OCI-LY7 (cell line): ENCODE measurements at regions not wholly inside any gene's neighbourhood (a gene's known extent, or its start where the extent isn't known, plus 50 kb on each side); places are given as distances from the start of the nearest gene placed in this dataset.

Experiments
- BruUV-seq: library from RNA; stranded (reverse); fragments of 400-500 nt; replicated peaks from 2 replicates; lab custom pipeline; 2021; lab: Mats Ljungman, UMichigan
- CTCF ChIA-PET: fragments of 300-600 bp; sonication (Branson Sonifier 250); formaldehyde crosslinking; loops from one replicate; lab custom pipeline; 2022; ENCODE audit warnings: antibody characterized with exemption; ENCODE audit not compliant: unreplicated experiment; lab: Charles Lee
- POLR2A ChIA-PET: fragments of 300-600 bp; sonication (Branson Sonifier 250); formaldehyde crosslinking; loops from one replicate; lab custom pipeline; 2022; ENCODE audit warnings: antibody characterized with exemption; lab: Charles Lee
- DNase-seq: peaks from one replicate; pipeline ENCODE4 v3.0.0-alpha.2; 2015; ENCODE audit warnings: low spot score
- H2AFZ ChIP-seq: fragments of 200-600 bp; sonication (generic), shearing (Covaris generic); 2 replicates; pipeline ENCODE4 v1.6.1; 2014; ENCODE audit warnings: mild to moderate bottlenecking, antibody characterized with exemption, low read length, moderate library complexity
- H3K27ac ChIP-seq: fragments of 200-600 bp; sonication (generic); 2 replicates; pipeline ENCODE4 v1.5.1; 2014; ENCODE audit warnings: mixed run types, low read depth, mild to moderate bottlenecking, moderate library complexity, low read length, inconsistent platforms; ENCODE audit not compliant: poor library complexity, severe bottlenecking
- H3K36me3 ChIP-seq: fragments of 200-600 bp; sonication (generic); 2 replicates; pipeline ENCODE4 v1.6.1; 2014; ENCODE audit warnings: mild to moderate bottlenecking, antibody characterized with exemption, low read length, moderate library complexity, mixed read lengths; ENCODE audit not compliant: insufficient read depth
- H3K4me1 ChIP-seq: fragments of 200-600 bp; sonication (generic); 2 replicates; pipeline ENCODE4 v1.5.1; 2014; ENCODE audit warnings: mild to moderate bottlenecking, low read length; ENCODE audit not compliant: insufficient read depth, poor library complexity, severe bottlenecking
- H3K4me2 ChIP-seq: fragments of 200-600 bp; sonication (generic); 2 replicates; pipeline ENCODE4 v1.6.1; 2014; ENCODE audit warnings: mild to moderate bottlenecking, low read length
- H3K4me3 ChIP-seq: fragments of 200-600 bp; sonication (generic); 2 replicates; pipeline ENCODE4 v1.5.1; 2014; ENCODE audit warnings: mild to moderate bottlenecking, low read depth, low read length; ENCODE audit not compliant: poor library complexity, severe bottlenecking
- H3K79me2 ChIP-seq: fragments of 200-600 bp; sonication (generic); 2 replicates; pipeline ENCODE4 v1.6.1; 2016; ENCODE audit warnings: low read depth, mild to moderate bottlenecking, low read length, moderate library complexity, mixed read lengths; ENCODE audit not compliant: insufficient read depth
- H3K9me2 ChIP-seq: fragments of 200-600 bp; sonication (generic); 2 replicates; pipeline ENCODE4 v1.6.1; 2016; ENCODE audit warnings: mild to moderate bottlenecking, low read length, mixed read lengths; ENCODE audit not compliant: insufficient read depth
- H3K9me3 ChIP-seq: fragments of 200-600 bp; sonication (generic); 2 replicates; pipeline ENCODE4 v1.6.1; 2014; ENCODE audit warnings: mild to moderate bottlenecking, mixed run types, low read length, mixed read lengths
- H4K20me1 ChIP-seq: fragments of 200-600 bp; sonication (generic); 2 replicates; pipeline ENCODE4 v1.6.1; 2014; ENCODE audit warnings: mild to moderate bottlenecking, antibody characterized with exemption, low read length, moderate library complexity, mixed read lengths; ENCODE audit not compliant: insufficient read depth
- CTCF ChIP-seq: fragments of 200-600 bp; sonication (generic); conservative IDR thresholded peaks from 2 replicates; pipeline ENCODE4 v1.5.1; 2014; ENCODE audit warnings: mild to moderate bottlenecking, antibody characterized with exemption, low read length, moderate library complexity, mixed read lengths
- EZH2phosphoT487 ChIP-seq: fragments of 200-600 bp; sonication (generic); IDR thresholded peaks from 2 replicates; pipeline ENCODE4 v1.6.1; 2018; ENCODE audit warnings: low read depth, borderline replicate concordance, mild to moderate bottlenecking, mixed run types, antibody characterized with exemption, low read length, moderate library complexity, mixed read lengths
- intact Hi-C: fragments of 100-400 bp; cut with micrococcal nuclease; formaldehyde crosslinking; loops from one replicate; pipeline ENCODE4 v1.10.0; 2022; ENCODE audit not compliant: unreplicated experiment

DNA sequence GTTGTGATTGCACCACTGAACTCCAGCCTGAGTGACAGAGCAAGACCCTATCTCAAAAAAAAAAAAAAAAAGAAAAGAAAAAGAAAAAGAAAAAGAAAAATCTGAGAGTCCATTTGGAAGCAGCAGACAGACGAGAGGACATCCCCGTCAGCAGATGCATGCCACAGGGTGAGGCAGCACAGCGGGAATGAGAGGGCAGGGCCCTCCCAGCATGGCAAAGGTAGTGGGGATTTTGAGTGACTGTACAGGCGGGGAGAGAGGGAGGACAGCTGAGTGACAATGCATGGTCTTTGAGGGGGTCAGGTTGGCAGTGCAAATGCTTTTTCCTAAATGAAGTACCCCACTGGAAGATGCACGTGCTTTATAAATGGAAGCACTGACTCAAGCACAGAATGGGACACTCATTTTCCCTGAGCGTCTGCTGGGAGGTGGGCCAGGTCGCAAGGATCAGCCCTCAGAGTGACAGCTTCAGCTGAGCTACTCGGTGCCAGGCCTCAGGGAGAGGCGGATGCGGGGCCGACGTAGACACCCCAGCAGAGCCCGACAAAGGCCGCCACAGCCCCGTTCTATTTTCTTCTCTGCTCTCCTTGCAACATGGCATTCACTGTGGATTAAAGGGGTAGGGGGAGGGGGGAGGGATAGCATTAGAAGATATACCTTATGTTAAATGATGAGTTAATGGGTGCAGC is 113.5 kb downstream of the SHANK2 start:
- H3K4me1 ChIP-seq, result peaks cover 7% of the 10 kb centered on the region
- ChIA-PET POLR2A (no interaction called here), CTCF (no interaction called here)
- H4K20me1 ChIP-seq, result no peaks in the 10 kb centered on the region
- H2AFZ ChIP-seq, result no peak overlapping the region
- no peak overlapping the region for H3K27ac ChIP-seq
- TF ChIP-seq CTCF (no peak), EZH2phosphoT487 (no peak)
- DNase-seq, result no peak
- no TSS peak for BruUV-seq
- H3K79me2 ChIP-seq, result no peaks in the 10 kb centered on the region
- H3K9me2 ChIP-seq, result no peaks in the 10 kb centered on the region
- no peaks in the 10 kb centered on the region for H3K36me3 ChIP-seq
- intact Hi-C loops, result no loop called here
- no peaks in the 10 kb centered on the region for H3K9me3 ChIP-seq
- H3K4me2 ChIP-seq, result no peak overlapping the region
- no peak overlapping the region for H3K4me3 ChIP-seq

GRCh38 chr11:71137376-71137775 is 115.0 kb downstream of the SHANK2 start:
- BruUV-seq, result no TSS peak
- Histone ChIP-seq H4K20me1 (no peaks in the 10 kb centered on the region), H3K9me2 (no peaks in the 10 kb centered on the region), H2AFZ (no peak overlapping the region), H3K9me3 (no peaks in the 10 kb centered on the region), H3K27ac (no peak overlapping the region), H3K4me3 (no peak overlapping the region), H3K36me3 (no peaks in the 10 kb centered on the region), H3K4me1 (peaks cover 7% of the 10 kb centered on the region), H3K4me2 (no peak overlapping the region), H3K79me2 (no peaks in the 10 kb centered on the region)
- POLR2A ChIA-PET, result no interaction called here
- CTCF ChIA-PET, result no interaction called here
- intact Hi-C loops, result no loop called here
- no peak for DNase-seq
- TF ChIP-seq EZH2phosphoT487 (no peak), CTCF (no peak)

- DNase-seq, result no peak
- TF ChIP-seq CTCF (no peak), EZH2phosphoT487 (no peak)
- no peaks in the 10 kb centered on the region for H3K36me3 ChIP-seq
- no peak overlapping the region for H3K4me2 ChIP-seq
- H4K20me1 ChIP-seq, result no peaks in the 10 kb centered on the region
- no peak overlapping the region for H3K27ac ChIP-seq
- no peaks in the 10 kb centered on the region for H3K9me3 ChIP-seq
- no peak overlapping the region for H2AFZ ChIP-seq
- H3K4me1 ChIP-seq, result no peaks in the 10 kb centered on the region
- no TSS peak for BruUV-seq
- ChIA-PET CTCF (no interaction called here), POLR2A (no interaction called here)
- no peak overlapping the region for H3K4me3 ChIP-seq
- no peaks in the 10 kb centered on the region for H3K79me2 ChIP-seq
- intact Hi-C loops, result no loop called here
- no peaks in the 10 kb centered on the region for H3K9me2 ChIP-seq
These were observed 116.1 kb downstream of the SHANK2 start for GRCh38 chr11:71136095-71136845.
